ENCODE measurements at regions not wholly inside any gene's neighbourhood (a gene's known extent, or its start where the extent isn't known, plus 50 kb on each side); places are given as distances from the start of the nearest gene placed in this dataset.

- no peak for TF ChIP-seq CTCF (IDR thresholded peaks at IDR 0.05; ENCODE audit: low read depth, low read length, missing control alignments)
Observed at GRCh38 chr1:56430141-56430839, 149.1 kb downstream of the PLPP3 start.

GRCh38 chr1:56429288-56429687 is 150.1 kb downstream of the PLPP3 start:
- H3K4me3 ChIP-seq (replicated peaks; ENCODE audit: low read depth, low read length): no peak overlapping the region
- DNase-seq (ENCODE audit: extremely low read depth, low read depth): no peak
- TF ChIP-seq CTCF (IDR thresholded peaks at IDR 0.05; ENCODE audit: low read depth, low read length, missing control alignments): no peak

More at GRCh38 chr1:56430141-56430839, 149.1 kb downstream of the PLPP3 start:
- DNase-seq (ENCODE audit: extremely low read depth, low read depth): no peak
- H3K4me3 ChIP-seq (replicated peaks; ENCODE audit: low read depth, low read length): no peak overlapping the region

GRCh38 chr1:56426587-56427381 is 152.6 kb downstream of the PLPP3 start:
- TF ChIP-seq CTCF (IDR thresholded peaks at IDR 0.05; ENCODE audit: low read depth, low read length, missing control alignments): no peak
- DNase-seq (ENCODE audit: extremely low read depth, low read depth): no peak
- H3K4me3 ChIP-seq (replicated peaks; ENCODE audit: low read depth, low read length): no peak overlapping the region

- no peak for DNase-seq (ENCODE audit: extremely low read depth, low read depth)
- TF ChIP-seq CTCF (IDR thresholded peaks at IDR 0.05; ENCODE audit: low read depth, low read length, missing control alignments): no peak
- no peak overlapping the region for H3K4me3 ChIP-seq (replicated peaks; ENCODE audit: low read depth, low read length)
Observed at GRCh38 chr1:56425494-56426037, 153.8 kb downstream of the PLPP3 start.

- no peak overlapping the region for H3K4me3 ChIP-seq (replicated peaks; ENCODE audit: low read depth, low read length)
- no peak for DNase-seq (ENCODE audit: extremely low read depth, low read depth)
- no peak for TF ChIP-seq CTCF (IDR thresholded peaks at IDR 0.05; ENCODE audit: low read depth, low read length, missing control alignments)
Observed at GRCh38 chr1:56424744-56425493, 154.4 kb downstream of the PLPP3 start.

- no peak for TF ChIP-seq CTCF (IDR thresholded peaks at IDR 0.05; ENCODE audit: low read depth, low read length, missing control alignments)
- no peak for DNase-seq (ENCODE audit: extremely low read depth, low read depth)
- H3K4me3 ChIP-seq (replicated peaks; ENCODE audit: low read depth, low read length): no peak overlapping the region
Observed at GRCh38 chr1:56423716-56424115, 155.6 kb downstream of the PLPP3 start.

All from HFF-Myc (cell line).